ENCODE measurements at regions not wholly inside any gene's neighbourhood (a gene's known extent, or its start where the extent isn't known, plus 50 kb on each side); places are given as distances from the start of the nearest gene placed in this dataset.

GRCh38 chrX:147322496-147322895 lies 508.0 kb upstream of the CXorf51A start:
- Histone ChIP-seq H2BK12ac (ENCODE audit: insufficient read length, low read depth, low read length) (no peak overlapping the region), H2AK5ac (ENCODE audit: insufficient read length, low read length) (no peak overlapping the region), H3K4ac (ENCODE audit: low read depth, low read length) (no peak overlapping the region), H2BK20ac (ENCODE audit: low read depth, low read length, poor library complexity, severe bottlenecking) (no peak overlapping the region), H3K79me2 (ENCODE audit: insufficient read depth, low read length) (no peaks in the 10 kb centered on the region), H3K4me1 (ENCODE audit: insufficient read depth, low read length) (no peaks in the 10 kb centered on the region), H3K18ac (ENCODE audit: insufficient read length, low read depth, low read length) (no peak overlapping the region), H3K56ac (ENCODE audit: insufficient read length, low read depth, low read length) (no peak overlapping the region), H3T11ph (ENCODE audit: low read length) (no peak overlapping the region), H3K23ac (ENCODE audit: insufficient read length, low read depth, low read length) (no peak overlapping the region), H3K27ac (ENCODE audit: insufficient read length, low read depth, low read length) (no peak overlapping the region), H3K9me3 (ENCODE audit: control insufficient read depth, low read depth, low read length) (peaks cover 10% of the 10 kb centered on the region), H3K4me2 (ENCODE audit: insufficient read depth, insufficient read length, low read length) (no peak overlapping the region), H3K27me3 (ENCODE audit: insufficient read depth, low read length) (no peaks in the 10 kb centered on the region), H4K5ac (ENCODE audit: insufficient read length, low read depth, low read length) (no peak overlapping the region), H3K79me1 (ENCODE audit: insufficient read depth, low read depth, low read length, poor library complexity, severe bottlenecking) (no peaks in the 10 kb centered on the region), H4K20me1 (ENCODE audit: control insufficient read depth, insufficient read depth, insufficient read length) (no peaks in the 10 kb centered on the region), H3K23me2 (ENCODE audit: insufficient read length, low read depth, low read length, poor library complexity, severe bottlenecking) (no peaks in the 10 kb centered on the region), H4K8ac (replicated peaks; ENCODE audit: insufficient read length, low read depth, low read length) (no peak overlapping the region), H4K91ac (ENCODE audit: insufficient read length, low read depth, low read length) (no peak overlapping the region), H3K14ac (ENCODE audit: insufficient read depth, low read length) (no peak overlapping the region), H2AFZ (ENCODE audit: low read length) (no peak overlapping the region), H2BK120ac (ENCODE audit: low read depth, low read length, poor library complexity, severe bottlenecking) (no peak overlapping the region), H3K9ac (ENCODE audit: extremely low read depth, insufficient read length, low read length) (no peak overlapping the region), H2BK15ac (ENCODE audit: low read depth, low read length) (no peak overlapping the region), H2BK5ac (ENCODE audit: insufficient read length, low read length) (no peak overlapping the region)
- Mint-ChIP-seq H3K36me3 (ENCODE audit: insufficient read depth in 1 of 3, low read depth in 3 of 3) (peaks cover 0 to 3% (median 0%) of the 10 kb centered on the region in 3 experiments; a peak in 1 of 7 replicates), H3K27me3 (ENCODE audit: low read depth) (peaks cover 1% of the 10 kb centered on the region; the same call in 1 of the 2 replicates), H3K27ac (no peak overlapping the region), H3K9me3 (peaks cover 35 to 40% of the 10 kb centered on the region in 2 experiments), H3K4me1 (no peaks in the 10 kb centered on the region), H3K4me3 (no peak overlapping the region)
- DNase-seq, result no peak
- no peak for TF ChIP-seq CTCF (conservative IDR thresholded peaks at IDR 0.05)
- no CpG with 5 or more reads among the region's 3 CpGs for WGBS (ENCODE audit: extremely low coverage, insufficient read length, low lambda C conversion rate)

Data from H9 (cell line).